Upper lobe of left lung (tissue), 4 donors: ENCODE measurements at regions not wholly inside any gene's neighbourhood (a gene's known extent, or its start where the extent isn't known, plus 50 kb on each side); places are given as distances from the start of the nearest gene placed in this dataset.

ENCODE experiments used
- EP300 ChIP-seq, 4 donors: sonication (generic); formaldehyde crosslinking; IDR thresholded peaks; one replicate each; pipeline ENCODE4 v1.5.1; 2017; ENCODE audit warnings: antibody characterized with exemption in 4 of 4, control low read depth in 2 of 4
- POLR2A ChIP-seq, 4 donors: fragments of 450-650 bp; IDR thresholded peaks; one replicate each; pipeline ENCODE4 v1.5.1; 2016 to 2017; ENCODE audit warnings: antibody characterized with exemption in 4 of 4, mild to moderate bottlenecking in 2 of 4
- POLR2AphosphoS5 ChIP-seq, 2 donors: sonication (generic); formaldehyde crosslinking; IDR thresholded peaks; one replicate each; pipeline ENCODE4 v1.5.1; 2017; ENCODE audit warnings: antibody characterized with exemption in 2 of 2
- TF ChIP-seq, protein P1 (sequence below), 6 experiments: fragments of 450-650 bp in 4 of 6; fragments of 200-600 bp in 2 of 6; sonication (generic) in 2 of 6; IDR thresholded peaks; one replicate each; pipeline ENCODE4 v1.5.1; 2016 to 2019; ENCODE audit warnings: antibody characterized with exemption in 6 of 6

DNA sequence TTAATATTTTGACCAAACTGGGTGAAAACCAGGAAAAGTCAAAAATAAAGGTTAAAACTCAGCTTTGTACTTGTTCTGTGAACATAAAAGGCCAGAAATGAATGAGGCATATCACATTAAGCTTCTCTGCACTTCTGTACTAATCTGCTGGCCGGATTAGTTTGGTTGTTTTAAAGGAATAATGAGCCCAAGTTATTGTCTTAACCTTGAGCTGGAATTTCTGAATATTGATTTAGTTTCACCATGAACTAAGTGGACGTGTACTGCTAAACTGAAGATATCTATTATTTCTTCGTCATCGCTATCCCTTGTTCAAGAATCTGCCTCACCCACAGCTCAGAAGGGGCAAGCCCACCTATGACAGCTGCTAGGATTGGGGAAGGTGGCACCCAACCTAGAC, 101.1 kb upstream of the FRMD4A start:
- TF ChIP-seq POLR2A (IDR thresholded peaks at IDR 0.05) (no peak), POLR2AphosphoS5 (IDR thresholded peaks at IDR 0.05) (no peak), EP300 (IDR thresholded peaks at IDR 0.05) (no peak)
- TF ChIP-seq, protein P1, sequence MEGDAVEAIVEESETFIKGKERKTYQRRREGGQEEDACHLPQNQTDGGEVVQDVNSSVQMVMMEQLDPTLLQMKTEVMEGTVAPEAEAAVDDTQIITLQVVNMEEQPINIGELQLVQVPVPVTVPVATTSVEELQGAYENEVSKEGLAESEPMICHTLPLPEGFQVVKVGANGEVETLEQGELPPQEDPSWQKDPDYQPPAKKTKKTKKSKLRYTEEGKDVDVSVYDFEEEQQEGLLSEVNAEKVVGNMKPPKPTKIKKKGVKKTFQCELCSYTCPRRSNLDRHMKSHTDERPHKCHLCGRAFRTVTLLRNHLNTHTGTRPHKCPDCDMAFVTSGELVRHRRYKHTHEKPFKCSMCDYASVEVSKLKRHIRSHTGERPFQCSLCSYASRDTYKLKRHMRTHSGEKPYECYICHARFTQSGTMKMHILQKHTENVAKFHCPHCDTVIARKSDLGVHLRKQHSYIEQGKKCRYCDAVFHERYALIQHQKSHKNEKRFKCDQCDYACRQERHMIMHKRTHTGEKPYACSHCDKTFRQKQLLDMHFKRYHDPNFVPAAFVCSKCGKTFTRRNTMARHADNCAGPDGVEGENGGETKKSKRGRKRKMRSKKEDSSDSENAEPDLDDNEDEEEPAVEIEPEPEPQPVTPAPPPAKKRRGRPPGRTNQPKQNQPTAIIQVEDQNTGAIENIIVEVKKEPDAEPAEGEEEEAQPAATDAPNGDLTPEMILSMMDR (IDR thresholded peaks at IDR 0.05), result no peak
